ENCODE measurements at regions not wholly inside any gene's neighbourhood (a gene's known extent, or its start where the extent isn't known, plus 50 kb on each side); places are given as distances from the start of the nearest gene placed in this dataset.
A peak's percentile ranks its signal among the peaks of the same experiment; 100 is the strongest.

- no peak overlapping the region for H3K4me3 ChIP-seq (ENCODE audit: low read length)
- DNase-seq (ENCODE audit: low read depth), result no peak
- TF ChIP-seq, protein P1, sequence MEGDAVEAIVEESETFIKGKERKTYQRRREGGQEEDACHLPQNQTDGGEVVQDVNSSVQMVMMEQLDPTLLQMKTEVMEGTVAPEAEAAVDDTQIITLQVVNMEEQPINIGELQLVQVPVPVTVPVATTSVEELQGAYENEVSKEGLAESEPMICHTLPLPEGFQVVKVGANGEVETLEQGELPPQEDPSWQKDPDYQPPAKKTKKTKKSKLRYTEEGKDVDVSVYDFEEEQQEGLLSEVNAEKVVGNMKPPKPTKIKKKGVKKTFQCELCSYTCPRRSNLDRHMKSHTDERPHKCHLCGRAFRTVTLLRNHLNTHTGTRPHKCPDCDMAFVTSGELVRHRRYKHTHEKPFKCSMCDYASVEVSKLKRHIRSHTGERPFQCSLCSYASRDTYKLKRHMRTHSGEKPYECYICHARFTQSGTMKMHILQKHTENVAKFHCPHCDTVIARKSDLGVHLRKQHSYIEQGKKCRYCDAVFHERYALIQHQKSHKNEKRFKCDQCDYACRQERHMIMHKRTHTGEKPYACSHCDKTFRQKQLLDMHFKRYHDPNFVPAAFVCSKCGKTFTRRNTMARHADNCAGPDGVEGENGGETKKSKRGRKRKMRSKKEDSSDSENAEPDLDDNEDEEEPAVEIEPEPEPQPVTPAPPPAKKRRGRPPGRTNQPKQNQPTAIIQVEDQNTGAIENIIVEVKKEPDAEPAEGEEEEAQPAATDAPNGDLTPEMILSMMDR (IDR thresholded peaks at IDR 0.05; ENCODE audit: insufficient read depth, low read depth, low read length, missing control alignments), result no peak
These were observed 423.0 kb downstream of the ZBBX start for GRCh38 chr3:166957121-166957520.

GRCh38 chr3:166955201-166955939 is 424.7 kb downstream of the ZBBX start:
- H3K4me3 ChIP-seq (ENCODE audit: low read length), result no peak overlapping the region
- TF ChIP-seq, protein P1 (IDR thresholded peaks at IDR 0.05; ENCODE audit: insufficient read depth, low read depth, low read length, missing control alignments), result no peak
- peak; percentile 10 for DNase-seq (ENCODE audit: low read depth)

DNA sequence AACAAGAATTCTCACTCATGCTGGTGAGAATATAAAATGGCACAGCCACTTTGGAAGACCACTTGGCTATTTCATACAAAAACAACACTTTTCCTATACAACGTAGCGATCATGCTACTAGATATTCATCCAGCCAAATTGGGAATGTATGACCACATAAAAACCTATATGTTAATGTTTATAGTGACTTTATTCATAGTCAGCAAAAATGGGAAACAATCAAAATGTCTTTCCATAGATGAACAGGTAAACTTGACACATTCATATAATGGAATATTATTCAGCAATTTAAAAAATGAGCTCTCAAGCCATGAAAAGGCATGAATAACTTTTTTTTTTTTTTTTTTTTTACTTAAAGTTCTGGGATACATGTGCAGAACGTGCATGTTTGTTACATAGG is 445.2 kb downstream of the ZBBX start:
- TF ChIP-seq, protein P1 (IDR thresholded peaks at IDR 0.05; ENCODE audit: insufficient read depth, low read depth, low read length, missing control alignments), result no peak
- no peak overlapping the region for H3K4me3 ChIP-seq (ENCODE audit: low read length)
- DNase-seq (ENCODE audit: low read depth), result no peak

- TF ChIP-seq, protein P1 (IDR thresholded peaks at IDR 0.05; ENCODE audit: insufficient read depth, low read depth, low read length, missing control alignments), result no peak
- no peak overlapping the region for H3K4me3 ChIP-seq (ENCODE audit: low read length)
- DNase-seq (ENCODE audit: low read depth), result no peak
These were observed 462.7 kb downstream of the ZBBX start for GRCh38 chr3:166917437-166917836.

GRCh38 chr3:166902374-166902773 is 477.7 kb downstream of the ZBBX start:
- TF ChIP-seq, protein P1 (IDR thresholded peaks at IDR 0.05; ENCODE audit: insufficient read depth, low read depth, low read length, missing control alignments), result no peak
- DNase-seq (ENCODE audit: low read depth), result peak; percentile 2
- H3K4me3 ChIP-seq (ENCODE audit: low read length), result no peak overlapping the region

GRCh38 chr3:166900866-166901577 is 479.1 kb downstream of the ZBBX start:
- TF ChIP-seq, protein P1 (IDR thresholded peaks at IDR 0.05; ENCODE audit: insufficient read depth, low read depth, low read length, missing control alignments), result no peak
- no peak overlapping the region for H3K4me3 ChIP-seq (ENCODE audit: low read length)
- DNase-seq (ENCODE audit: low read depth), result peak; percentile 62

Data from epithelial cell of esophagus (primary cell).